Astrocyte of the cerebellum (primary cell): ENCODE measurements at regions not wholly inside any gene's neighbourhood (a gene's known extent, or its start where the extent isn't known, plus 50 kb on each side); places are given as distances from the start of the nearest gene placed in this dataset.

ENCODE experiments used
- DNase-seq: peaks from one replicate; pipeline ENCODE4 v3.0.0-alpha.2; 2011; ENCODE audit warnings: low read depth
- H3K4me3 ChIP-seq: 2 replicates; pipeline ENCODE4 v1.5.1; 2011; ENCODE audit warnings: mild to moderate bottlenecking, low read depth, low read length, moderate library complexity
- CTCF ChIP-seq: IDR thresholded peaks from 2 replicates; pipeline ENCODE4 v1.5.1; 2012; ENCODE audit warnings: low read length, low read depth, moderate library complexity, mild to moderate bottlenecking; ENCODE audit errors: missing control alignments
- in situ Hi-C: cut with HindIII; loops from 2 replicates; pipeline ENCODE4 v1.10.0; 2017; ENCODE audit warnings: low sequenced_read_pairs

GRCh38 chr2:195044801-195045200 is 612.2 kb upstream of the SLC39A10 start:
- peak; percentile 29 for DNase-seq
- H3K4me3 ChIP-seq: no peak overlapping the region
- in situ Hi-C loops: no loop called here
- no peak for TF ChIP-seq CTCF

- in situ Hi-C loops: no loop called here
- no peak for TF ChIP-seq CTCF
- H3K4me3 ChIP-seq: no peak overlapping the region
- no peak for DNase-seq
Observed at GRCh38 chr2:195038153-195038552, 618.9 kb upstream of the SLC39A10 start.

GRCh38 chr2:195037045-195037444 is 620.0 kb upstream of the SLC39A10 start:
- in situ Hi-C loops: no loop called here

GRCh38 chr2:195031411-195031810 is 625.6 kb upstream of the SLC39A10 start:
- H3K4me3 ChIP-seq: no peak overlapping the region
- in situ Hi-C loops: no loop called here
- no peak for DNase-seq
- no peak for TF ChIP-seq CTCF

More at GRCh38 chr2:195037045-195037444, 620.0 kb upstream of the SLC39A10 start:
- H3K4me3 ChIP-seq: no peak overlapping the region
- no peak for DNase-seq
- TF ChIP-seq CTCF: no peak

GRCh38 chr2:195029804-195030654 is 627.0 kb upstream of the SLC39A10 start:
- in situ Hi-C loops: no loop called here
- no peak for TF ChIP-seq CTCF
- no peak for DNase-seq
- H3K4me3 ChIP-seq: no peak overlapping the region

- no peak overlapping the region for H3K4me3 ChIP-seq
- no peak for TF ChIP-seq CTCF
- in situ Hi-C loops: no loop called here
- DNase-seq: no peak
Observed at GRCh38 chr2:195027947-195028346, 629.1 kb upstream of the SLC39A10 start.
